ENCODE measurements at regions not wholly inside any gene's neighbourhood (a gene's known extent, or its start where the extent isn't known, plus 50 kb on each side); places are given as distances from the start of the nearest gene placed in this dataset.

DNA sequence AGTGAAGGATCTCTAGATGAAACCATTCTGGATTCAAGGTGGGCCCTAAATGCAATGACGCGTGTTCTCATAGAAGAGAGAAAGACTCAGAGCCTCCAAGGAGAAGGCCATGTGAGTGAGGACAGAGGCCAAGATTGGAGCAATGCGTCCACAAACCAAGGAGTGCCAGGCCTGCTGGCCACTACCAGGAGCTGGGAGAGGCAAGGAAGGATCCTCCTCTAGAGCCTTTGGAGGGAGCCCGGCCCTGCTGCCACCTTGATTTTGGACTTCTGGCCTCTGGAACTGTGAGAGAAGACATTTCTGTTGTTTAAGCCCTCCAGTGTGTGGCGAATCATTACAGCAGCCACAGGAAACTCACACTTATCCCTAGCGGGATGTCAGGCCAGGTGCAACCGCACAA is 52.7 kb upstream of the SHANK2 start:
- H3K36me3 Mint-ChIP-seq (ENCODE audit: low read depth), result no peaks in the 10 kb centered on the region; the same call in 2 of the 3 replicates
- H3K27ac Mint-ChIP-seq, result no peak overlapping the region
- no peak for ATAC-seq

More for the DNA sequence above, 52.7 kb upstream of the SHANK2 start:
- H3K9me2 ChIP-seq (ENCODE audit: insufficient read depth), result no peaks in the 10 kb centered on the region
- H3K4me2 ChIP-seq, result no peak overlapping the region
- no peak for DNase-seq (ENCODE audit: low spot score)
- Mint-ChIP-seq H3K4me1 (peaks cover 4% of the 10 kb centered on the region; the same call in 2 of the 3 replicates), H3K4me3 (no peak overlapping the region), H3K27me3 (ENCODE audit: insufficient read depth, low read depth, poor library complexity) (peaks cover 17% of the 10 kb centered on the region), H3K9me3 (no peaks in the 10 kb centered on the region)
- no peaks in the 10 kb centered on the region for H3K27me3 ChIP-seq (ENCODE audit: insufficient read depth)
- no peaks in the 10 kb centered on the region for H4K20me1 ChIP-seq (replicated peaks; ENCODE audit: insufficient read depth)
- H3K4me3 ChIP-seq, result no peak overlapping the region
- no peak overlapping the region for H3K27ac ChIP-seq (ENCODE audit: low read depth)
- H2AFZ ChIP-seq, result no peak overlapping the region
- H3F3A ChIP-seq (replicated peaks; ENCODE audit: low read depth), result no peaks in the 10 kb centered on the region
- no peaks in the 10 kb centered on the region; the same call in 1 of the 2 replicates for H3K4me1 ChIP-seq (ENCODE audit: insufficient read depth)
- TF ChIP-seq, protein P1, sequence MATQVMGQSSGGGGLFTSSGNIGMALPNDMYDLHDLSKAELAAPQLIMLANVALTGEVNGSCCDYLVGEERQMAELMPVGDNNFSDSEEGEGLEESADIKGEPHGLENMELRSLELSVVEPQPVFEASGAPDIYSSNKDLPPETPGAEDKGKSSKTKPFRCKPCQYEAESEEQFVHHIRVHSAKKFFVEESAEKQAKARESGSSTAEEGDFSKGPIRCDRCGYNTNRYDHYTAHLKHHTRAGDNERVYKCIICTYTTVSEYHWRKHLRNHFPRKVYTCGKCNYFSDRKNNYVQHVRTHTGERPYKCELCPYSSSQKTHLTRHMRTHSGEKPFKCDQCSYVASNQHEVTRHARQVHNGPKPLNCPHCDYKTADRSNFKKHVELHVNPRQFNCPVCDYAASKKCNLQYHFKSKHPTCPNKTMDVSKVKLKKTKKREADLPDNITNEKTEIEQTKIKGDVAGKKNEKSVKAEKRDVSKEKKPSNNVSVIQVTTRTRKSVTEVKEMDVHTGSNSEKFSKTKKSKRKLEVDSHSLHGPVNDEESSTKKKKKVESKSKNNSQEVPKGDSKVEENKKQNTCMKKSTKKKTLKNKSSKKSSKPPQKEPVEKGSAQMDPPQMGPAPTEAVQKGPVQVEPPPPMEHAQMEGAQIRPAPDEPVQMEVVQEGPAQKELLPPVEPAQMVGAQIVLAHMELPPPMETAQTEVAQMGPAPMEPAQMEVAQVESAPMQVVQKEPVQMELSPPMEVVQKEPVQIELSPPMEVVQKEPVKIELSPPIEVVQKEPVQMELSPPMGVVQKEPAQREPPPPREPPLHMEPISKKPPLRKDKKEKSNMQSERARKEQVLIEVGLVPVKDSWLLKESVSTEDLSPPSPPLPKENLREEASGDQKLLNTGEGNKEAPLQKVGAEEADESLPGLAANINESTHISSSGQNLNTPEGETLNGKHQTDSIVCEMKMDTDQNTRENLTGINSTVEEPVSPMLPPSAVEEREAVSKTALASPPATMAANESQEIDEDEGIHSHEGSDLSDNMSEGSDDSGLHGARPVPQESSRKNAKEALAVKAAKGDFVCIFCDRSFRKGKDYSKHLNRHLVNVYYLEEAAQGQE (IDR thresholded peaks at IDR 0.05; ENCODE audit: unreplicated experiment), result no peak
- TF ChIP-seq, protein P2, sequence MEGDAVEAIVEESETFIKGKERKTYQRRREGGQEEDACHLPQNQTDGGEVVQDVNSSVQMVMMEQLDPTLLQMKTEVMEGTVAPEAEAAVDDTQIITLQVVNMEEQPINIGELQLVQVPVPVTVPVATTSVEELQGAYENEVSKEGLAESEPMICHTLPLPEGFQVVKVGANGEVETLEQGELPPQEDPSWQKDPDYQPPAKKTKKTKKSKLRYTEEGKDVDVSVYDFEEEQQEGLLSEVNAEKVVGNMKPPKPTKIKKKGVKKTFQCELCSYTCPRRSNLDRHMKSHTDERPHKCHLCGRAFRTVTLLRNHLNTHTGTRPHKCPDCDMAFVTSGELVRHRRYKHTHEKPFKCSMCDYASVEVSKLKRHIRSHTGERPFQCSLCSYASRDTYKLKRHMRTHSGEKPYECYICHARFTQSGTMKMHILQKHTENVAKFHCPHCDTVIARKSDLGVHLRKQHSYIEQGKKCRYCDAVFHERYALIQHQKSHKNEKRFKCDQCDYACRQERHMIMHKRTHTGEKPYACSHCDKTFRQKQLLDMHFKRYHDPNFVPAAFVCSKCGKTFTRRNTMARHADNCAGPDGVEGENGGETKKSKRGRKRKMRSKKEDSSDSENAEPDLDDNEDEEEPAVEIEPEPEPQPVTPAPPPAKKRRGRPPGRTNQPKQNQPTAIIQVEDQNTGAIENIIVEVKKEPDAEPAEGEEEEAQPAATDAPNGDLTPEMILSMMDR (conservative IDR thresholded peaks at IDR 0.05; ENCODE audit: low read depth in 2 of 2), result no peak
- TF ChIP-seq ZNF114 (CRISPR knock-in tag; IDR thresholded peaks at IDR 0.05) (no peak), JUNB (IDR thresholded peaks at IDR 0.05; ENCODE audit: unreplicated experiment) (no peak), CREB1 (CRISPR knock-in tag; IDR thresholded peaks at IDR 0.05; ENCODE audit: low read depth) (no peak), EZH2 (IDR thresholded peaks at IDR 0.05; ENCODE audit: low read depth, unreplicated experiment) (no peak), NANOG (IDR thresholded peaks at IDR 0.05; ENCODE audit: borderline replicate concordance) (no peak), EZH2phosphoT487 (IDR thresholded peaks at IDR 0.05; ENCODE audit: unreplicated experiment) (no peak)
- TF ChIP-seq, protein P3, sequence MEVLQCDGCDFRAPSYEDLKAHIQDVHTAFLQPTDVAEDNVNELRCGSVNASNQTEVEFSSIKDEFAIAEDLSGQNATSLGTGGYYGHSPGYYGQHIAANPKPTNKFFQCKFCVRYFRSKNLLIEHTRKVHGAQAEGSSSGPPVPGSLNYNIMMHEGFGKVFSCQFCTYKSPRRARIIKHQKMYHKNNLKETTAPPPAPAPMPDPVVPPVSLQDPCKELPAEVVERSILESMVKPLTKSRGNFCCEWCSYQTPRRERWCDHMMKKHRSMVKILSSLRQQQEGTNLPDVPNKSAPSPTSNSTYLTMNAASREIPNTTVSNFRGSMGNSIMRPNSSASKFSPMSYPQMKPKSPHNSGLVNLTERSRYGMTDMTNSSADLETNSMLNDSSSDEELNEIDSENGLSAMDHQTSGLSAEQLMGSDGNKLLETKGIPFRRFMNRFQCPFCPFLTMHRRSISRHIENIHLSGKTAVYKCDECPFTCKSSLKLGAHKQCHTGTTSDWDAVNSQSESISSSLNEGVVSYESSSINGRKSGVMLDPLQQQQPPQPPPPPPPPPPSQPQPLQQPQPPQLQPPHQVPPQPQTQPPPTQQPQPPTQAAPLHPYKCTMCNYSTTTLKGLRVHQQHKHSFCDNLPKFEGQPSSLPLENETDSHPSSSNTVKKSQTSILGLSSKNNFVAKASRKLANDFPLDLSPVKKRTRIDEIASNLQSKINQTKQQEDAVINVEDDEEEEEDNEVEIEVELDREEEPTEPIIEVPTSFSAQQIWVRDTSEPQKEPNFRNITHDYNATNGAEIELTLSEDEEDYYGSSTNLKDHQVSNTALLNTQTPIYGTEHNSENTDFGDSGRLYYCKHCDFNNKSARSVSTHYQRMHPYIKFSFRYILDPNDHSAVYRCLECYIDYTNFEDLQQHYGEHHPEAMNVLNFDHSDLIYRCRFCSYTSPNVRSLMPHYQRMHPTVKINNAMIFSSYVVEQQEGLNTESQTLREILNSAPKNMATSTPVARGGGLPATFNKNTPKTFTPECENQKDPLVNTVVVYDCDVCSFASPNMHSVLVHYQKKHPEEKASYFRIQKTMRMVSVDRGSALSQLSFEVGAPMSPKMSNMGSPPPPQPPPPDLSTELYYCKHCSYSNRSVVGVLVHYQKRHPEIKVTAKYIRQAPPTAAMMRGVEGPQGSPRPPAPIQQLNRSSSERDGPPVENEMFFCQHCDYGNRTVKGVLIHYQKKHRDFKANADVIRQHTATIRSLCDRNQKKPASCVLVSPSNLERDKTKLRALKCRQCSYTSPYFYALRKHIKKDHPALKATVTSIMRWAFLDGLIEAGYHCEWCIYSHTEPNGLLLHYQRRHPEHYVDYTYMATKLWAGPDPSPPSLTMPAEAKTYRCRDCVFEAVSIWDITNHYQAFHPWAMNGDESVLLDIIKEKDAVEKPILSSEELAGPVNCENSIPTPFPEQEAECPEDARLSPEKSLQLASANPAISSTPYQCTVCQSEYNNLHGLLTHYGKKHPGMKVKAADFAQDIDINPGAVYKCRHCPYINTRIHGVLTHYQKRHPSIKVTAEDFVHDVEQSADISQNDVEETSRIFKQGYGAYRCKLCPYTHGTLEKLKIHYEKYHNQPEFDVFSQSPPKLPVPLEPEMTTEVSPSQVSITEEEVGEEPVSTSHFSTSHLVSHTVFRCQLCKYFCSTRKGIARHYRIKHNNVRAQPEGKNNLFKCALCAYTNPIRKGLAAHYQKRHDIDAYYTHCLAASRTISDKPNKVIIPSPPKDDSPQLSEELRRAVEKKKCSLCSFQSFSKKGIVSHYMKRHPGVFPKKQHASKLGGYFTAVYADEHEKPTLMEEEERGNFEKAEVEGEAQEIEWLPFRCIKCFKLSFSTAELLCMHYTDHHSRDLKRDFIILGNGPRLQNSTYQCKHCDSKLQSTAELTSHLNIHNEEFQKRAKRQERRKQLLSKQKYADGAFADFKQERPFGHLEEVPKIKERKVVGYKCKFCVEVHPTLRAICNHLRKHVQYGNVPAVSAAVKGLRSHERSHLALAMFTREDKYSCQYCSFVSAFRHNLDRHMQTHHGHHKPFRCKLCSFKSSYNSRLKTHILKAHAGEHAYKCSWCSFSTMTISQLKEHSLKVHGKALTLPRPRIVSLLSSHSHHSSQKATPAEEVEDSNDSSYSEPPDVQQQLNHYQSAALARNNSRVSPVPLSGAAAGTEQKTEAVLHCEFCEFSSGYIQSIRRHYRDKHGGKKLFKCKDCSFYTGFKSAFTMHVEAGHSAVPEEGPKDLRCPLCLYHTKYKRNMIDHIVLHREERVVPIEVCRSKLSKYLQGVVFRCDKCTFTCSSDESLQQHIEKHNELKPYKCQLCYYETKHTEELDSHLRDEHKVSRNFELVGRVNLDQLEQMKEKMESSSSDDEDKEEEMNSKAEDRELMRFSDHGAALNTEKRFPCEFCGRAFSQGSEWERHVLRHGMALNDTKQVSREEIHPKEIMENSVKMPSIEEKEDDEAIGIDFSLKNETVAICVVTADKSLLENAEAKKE (CRISPR knock-in tag; IDR thresholded peaks at IDR 0.05), result no peak
- H3K36me3 ChIP-seq (ENCODE audit: insufficient read depth), result no peaks in the 10 kb centered on the region
- no peaks in the 10 kb centered on the region for H3K79me2 ChIP-seq (replicated peaks; ENCODE audit: insufficient read depth)

Measured in GM23338 (cell line).